Ishikawa (cell line): ENCODE measurements at regions not wholly inside any gene's neighbourhood (a gene's known extent, or its start where the extent isn't known, plus 50 kb on each side); places are given as distances from the start of the nearest gene placed in this dataset.

Source experiments
- CEBPB ChIP-seq: IDR thresholded peaks from 2 replicates; pipeline ENCODE4 v1.6.1; 2012
- CREB1 ChIP-seq: IDR thresholded peaks from 2 replicates; pipeline ENCODE4 v1.6.1; 2012; ENCODE audit warnings: low read depth
- EGR1 ChIP-seq: IDR thresholded peaks from 2 replicates; pipeline ENCODE4 v1.6.1; 2012
- EP300 ChIP-seq: IDR thresholded peaks from 2 replicates; pipeline ENCODE4 v1.6.1; 2012; ENCODE audit warnings: borderline replicate concordance
- FOXM1 ChIP-seq: IDR thresholded peaks from 2 replicates; pipeline ENCODE4 v1.6.1; 2012; ENCODE audit warnings: low read depth, borderline replicate concordance
- MAX ChIP-seq: IDR thresholded peaks from 2 replicates; pipeline ENCODE4 v1.6.1; 2012
- NFIC ChIP-seq: IDR thresholded peaks from 2 replicates; pipeline ENCODE4 v1.6.1; 2012
- RAD21 ChIP-seq: IDR thresholded peaks from 2 replicates; pipeline ENCODE4 v1.6.1; 2012; ENCODE audit warnings: low read depth
- REST ChIP-seq: IDR thresholded peaks from 2 replicates; pipeline ENCODE4 v1.6.1; 2012; ENCODE audit warnings: low read depth, mild to moderate bottlenecking
- TAF1 ChIP-seq: IDR thresholded peaks from 2 replicates; pipeline ENCODE4 v1.6.1; 2012; ENCODE audit warnings: low read depth, mild to moderate bottlenecking
- TCF12 ChIP-seq: IDR thresholded peaks from 2 replicates; pipeline ENCODE4 v1.6.1; 2012; ENCODE audit warnings: low read depth
- TEAD4 ChIP-seq: IDR thresholded peaks from 2 replicates; pipeline ENCODE4 v1.6.1; 2012
- YY1 ChIP-seq: IDR thresholded peaks from 2 replicates; pipeline ENCODE4 v1.6.1; 2012; ENCODE audit warnings: low read depth
- ZBTB7A ChIP-seq: IDR thresholded peaks from 2 replicates; pipeline ENCODE4 v1.6.1; 2012; ENCODE audit warnings: low read depth
- TF ChIP-seq, protein P1 (sequence below): IDR thresholded peaks from 2 replicates; pipeline ENCODE4 v1.6.1; 2012

DNA sequence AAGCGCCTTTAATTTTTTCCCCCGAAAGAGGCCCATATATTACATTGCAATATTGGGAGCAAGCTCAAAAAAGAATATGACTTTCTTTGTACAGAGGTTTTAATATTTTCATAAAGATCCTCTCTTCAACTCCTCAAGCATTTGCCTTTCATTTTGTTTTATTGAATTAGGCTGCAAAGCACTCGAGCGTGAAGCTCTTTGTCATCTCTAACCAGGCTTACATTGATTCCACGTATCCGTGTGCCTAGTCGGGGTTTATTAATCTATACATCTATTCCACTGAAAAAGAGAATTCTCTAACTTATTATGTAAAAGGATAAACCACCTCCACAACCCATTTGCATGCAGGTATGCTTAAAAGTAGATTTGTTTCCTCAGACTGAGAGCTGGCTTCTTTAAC lies 234.8 kb upstream of the TMPO start:
- TF ChIP-seq REST (no peak), MAX (no peak), NFIC (no peak), CREB1 (no peak), ZBTB7A (no peak), CEBPB (no peak), EGR1 (no peak), EP300 (no peak), YY1 (no peak), TAF1 (no peak), TEAD4 (no peak), RAD21 (no peak)
- TF ChIP-seq, protein P1, sequence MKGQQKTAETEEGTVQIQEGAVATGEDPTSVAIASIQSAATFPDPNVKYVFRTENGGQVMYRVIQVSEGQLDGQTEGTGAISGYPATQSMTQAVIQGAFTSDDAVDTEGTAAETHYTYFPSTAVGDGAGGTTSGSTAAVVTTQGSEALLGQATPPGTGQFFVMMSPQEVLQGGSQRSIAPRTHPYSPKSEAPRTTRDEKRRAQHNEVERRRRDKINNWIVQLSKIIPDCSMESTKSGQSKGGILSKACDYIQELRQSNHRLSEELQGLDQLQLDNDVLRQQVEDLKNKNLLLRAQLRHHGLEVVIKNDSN: no peak

DNA sequence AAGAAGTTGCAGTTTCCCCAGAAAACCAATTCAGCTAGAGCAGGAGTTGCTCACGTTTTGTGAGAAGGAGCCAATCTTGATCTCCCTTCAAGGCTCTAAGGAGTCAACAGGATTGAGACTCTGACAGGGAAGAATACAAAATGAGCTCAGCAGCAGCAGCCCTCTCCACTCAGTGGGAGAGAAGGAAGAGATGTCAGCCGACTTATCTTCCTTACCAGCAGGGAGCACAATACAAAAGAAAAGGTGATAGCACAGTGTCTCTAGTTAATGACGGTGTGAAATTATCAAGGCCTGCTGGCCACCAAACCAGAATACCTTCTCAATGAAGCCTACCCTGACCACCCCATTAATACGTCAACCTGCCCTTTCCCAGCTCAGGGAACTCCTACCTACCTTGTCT lies 223.6 kb upstream of the TMPO start:
- TF ChIP-seq TEAD4 (no peak), EP300 (no peak), EGR1 (no peak), ZBTB7A (no peak), REST (no peak), CEBPB (no peak), FOXM1 (no peak), CREB1 (no peak), MAX (no peak), TCF12 (no peak), RAD21 (no peak), YY1 (no peak)
- TF ChIP-seq, protein P1: no peak

DNA sequence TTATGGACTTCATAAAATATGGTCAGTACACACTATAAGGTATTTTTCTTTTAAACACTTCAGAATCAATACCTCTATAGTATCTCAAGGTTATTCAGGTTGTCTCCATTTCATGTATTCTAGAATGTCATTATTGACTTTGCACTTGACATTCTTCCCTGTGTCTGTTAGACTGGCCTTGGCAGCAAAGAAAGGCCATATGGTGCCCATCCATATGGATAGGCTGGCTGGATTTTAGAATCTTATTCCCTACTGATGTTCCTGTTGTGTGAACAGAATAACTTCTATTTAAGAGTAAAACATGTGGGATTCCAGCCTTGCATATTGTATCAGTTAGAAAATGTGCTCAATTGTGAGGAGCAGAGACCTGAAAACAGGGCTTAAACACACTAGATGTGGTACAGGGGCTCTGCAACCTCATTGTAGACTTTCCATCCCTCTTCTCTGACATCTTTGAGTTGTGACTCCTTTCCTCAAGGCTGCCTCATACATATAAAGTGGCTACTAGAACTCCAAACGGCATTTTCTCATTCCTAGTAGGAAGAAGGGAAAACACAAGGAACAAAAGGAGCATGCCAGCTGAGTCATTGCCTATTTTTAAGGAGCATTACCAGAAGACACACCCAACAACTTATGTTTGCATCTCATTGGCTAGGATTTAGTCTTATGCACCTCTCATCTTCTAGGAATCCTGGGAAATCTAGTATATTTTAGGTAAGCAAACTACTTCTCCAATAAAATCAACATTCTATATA lies 221.2 kb upstream of the TMPO start:
- no peak for TF ChIP-seq TCF12
- no peak for TF ChIP-seq EP300
- TF ChIP-seq NFIC: no peak
- TF ChIP-seq, protein P1: no peak
- no peak for TF ChIP-seq MAX
- no peak for TF ChIP-seq ZBTB7A
- no peak for TF ChIP-seq YY1
- no peak for TF ChIP-seq CEBPB
- TF ChIP-seq RAD21: no peak
- TF ChIP-seq FOXM1: no peak
- no peak for TF ChIP-seq REST
- no peak for TF ChIP-seq TAF1
- no peak for TF ChIP-seq TEAD4
- TF ChIP-seq CREB1: no peak
- no peak for TF ChIP-seq EGR1
